ENCODE measurements at regions not wholly inside any gene's neighbourhood (a gene's known extent, or its start where the extent isn't known, plus 50 kb on each side); places are given as distances from the start of the nearest gene placed in this dataset.

DNA sequence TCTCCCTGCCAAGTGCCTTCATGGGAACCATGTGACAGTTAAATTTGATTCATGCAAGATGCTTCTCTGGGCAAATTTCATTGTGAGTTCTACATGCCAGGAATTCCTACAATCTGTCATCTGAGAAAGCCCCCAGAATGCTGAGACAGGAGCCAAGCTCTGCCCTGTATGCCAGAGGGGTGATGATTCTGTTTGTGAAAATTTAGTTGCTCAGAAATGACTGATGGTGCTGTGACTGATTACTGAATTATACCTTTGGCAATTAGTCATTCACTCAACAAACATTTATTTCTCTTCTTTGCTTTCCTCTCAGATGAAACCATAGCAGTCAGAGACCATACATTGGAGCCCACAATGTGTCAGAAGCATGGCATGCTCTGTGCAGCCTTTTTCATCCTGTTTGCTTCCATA, 69.0 kb upstream of the ZBED5 start:
- Mint-ChIP-seq H3K27ac (ENCODE audit: unreplicated experiment) (no peak overlapping the region), H3K36me3 (ENCODE audit: unreplicated experiment) (no peaks in the 10 kb centered on the region), H3K4me3 (ENCODE audit: unreplicated experiment) (no peak overlapping the region), H3K9me3 (ENCODE audit: unreplicated experiment) (no peaks in the 10 kb centered on the region), H3K4me1 (ENCODE audit: unreplicated experiment) (peaks cover 31% of the 10 kb centered on the region), H3K27me3 (ENCODE audit: unreplicated experiment) (no peaks in the 10 kb centered on the region)
- TF ChIP-seq, protein P1, sequence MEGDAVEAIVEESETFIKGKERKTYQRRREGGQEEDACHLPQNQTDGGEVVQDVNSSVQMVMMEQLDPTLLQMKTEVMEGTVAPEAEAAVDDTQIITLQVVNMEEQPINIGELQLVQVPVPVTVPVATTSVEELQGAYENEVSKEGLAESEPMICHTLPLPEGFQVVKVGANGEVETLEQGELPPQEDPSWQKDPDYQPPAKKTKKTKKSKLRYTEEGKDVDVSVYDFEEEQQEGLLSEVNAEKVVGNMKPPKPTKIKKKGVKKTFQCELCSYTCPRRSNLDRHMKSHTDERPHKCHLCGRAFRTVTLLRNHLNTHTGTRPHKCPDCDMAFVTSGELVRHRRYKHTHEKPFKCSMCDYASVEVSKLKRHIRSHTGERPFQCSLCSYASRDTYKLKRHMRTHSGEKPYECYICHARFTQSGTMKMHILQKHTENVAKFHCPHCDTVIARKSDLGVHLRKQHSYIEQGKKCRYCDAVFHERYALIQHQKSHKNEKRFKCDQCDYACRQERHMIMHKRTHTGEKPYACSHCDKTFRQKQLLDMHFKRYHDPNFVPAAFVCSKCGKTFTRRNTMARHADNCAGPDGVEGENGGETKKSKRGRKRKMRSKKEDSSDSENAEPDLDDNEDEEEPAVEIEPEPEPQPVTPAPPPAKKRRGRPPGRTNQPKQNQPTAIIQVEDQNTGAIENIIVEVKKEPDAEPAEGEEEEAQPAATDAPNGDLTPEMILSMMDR (IDR thresholded peaks at IDR 0.05): no peak
- DNase-seq (ENCODE audit: extremely low spot score, unreplicated experiment): no peak

DNA sequence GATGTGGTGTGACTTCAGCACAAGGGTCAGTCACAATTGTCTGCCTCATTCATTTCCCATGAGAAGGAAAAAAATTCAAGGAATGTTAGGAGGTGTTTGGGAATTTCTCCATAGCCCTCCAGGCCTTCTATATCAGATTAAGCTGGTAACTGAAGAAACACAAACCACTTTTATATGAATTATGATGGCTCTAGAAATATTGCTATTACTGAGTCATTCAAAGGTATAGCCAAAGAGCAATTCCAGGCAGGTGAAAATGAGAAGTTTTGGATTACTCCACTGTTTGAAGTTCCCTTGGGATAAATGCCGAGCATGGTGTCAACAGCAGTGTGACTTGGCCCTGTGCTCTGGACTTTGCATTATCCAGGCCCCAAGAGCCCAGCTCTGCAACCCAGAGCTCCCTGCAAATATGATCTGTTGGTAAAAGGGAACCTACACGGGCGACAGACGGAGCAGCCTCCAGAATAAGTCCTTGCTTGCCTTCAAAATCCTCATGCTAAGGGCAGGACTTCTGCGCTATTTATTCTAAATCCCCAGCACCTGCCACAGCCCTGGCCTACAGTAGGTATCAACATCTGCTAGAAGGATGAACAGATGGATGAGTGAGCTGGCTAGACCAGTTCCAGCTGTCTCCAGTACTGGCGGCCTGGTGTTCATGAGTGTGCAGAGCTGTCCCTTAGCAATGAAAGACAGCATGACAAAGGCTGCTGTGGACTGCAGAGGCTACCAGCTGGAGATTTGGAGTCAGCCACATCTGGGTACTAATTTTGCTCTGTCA, 67.5 kb upstream of the ZBED5 start:
- Mint-ChIP-seq H3K27ac (ENCODE audit: unreplicated experiment) (no peak overlapping the region), H3K4me1 (ENCODE audit: unreplicated experiment) (peaks cover 25% of the 10 kb centered on the region), H3K36me3 (ENCODE audit: unreplicated experiment) (no peaks in the 10 kb centered on the region), H3K4me3 (ENCODE audit: unreplicated experiment) (no peak overlapping the region), H3K27me3 (ENCODE audit: unreplicated experiment) (no peaks in the 10 kb centered on the region), H3K9me3 (ENCODE audit: unreplicated experiment) (no peaks in the 10 kb centered on the region)
- TF ChIP-seq, protein P1 (IDR thresholded peaks at IDR 0.05): no peak
- no peak for DNase-seq (ENCODE audit: extremely low spot score, unreplicated experiment)

DNA sequence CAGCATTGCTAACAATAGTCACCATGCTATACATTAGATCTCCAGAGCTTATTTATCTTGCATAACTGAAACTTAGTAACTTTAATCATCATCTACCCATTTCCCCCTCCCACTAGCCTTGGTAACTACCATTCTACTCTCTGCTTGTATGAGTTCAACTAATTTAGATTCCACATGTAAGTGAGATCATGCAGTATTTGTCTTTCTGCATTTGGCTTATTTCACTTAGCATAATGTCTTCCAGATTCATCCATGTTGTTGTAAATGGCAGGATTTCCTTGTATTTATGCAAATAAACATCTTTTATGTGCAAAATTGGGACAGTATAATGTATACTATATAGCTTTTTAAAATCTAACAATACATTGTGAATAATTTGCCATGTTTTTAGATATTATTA, 66.0 kb upstream of the ZBED5 start:
- TF ChIP-seq, protein P1 (IDR thresholded peaks at IDR 0.05): no peak
- Mint-ChIP-seq H3K27me3 (ENCODE audit: unreplicated experiment) (no peaks in the 10 kb centered on the region), H3K4me3 (ENCODE audit: unreplicated experiment) (no peak overlapping the region), H3K27ac (ENCODE audit: unreplicated experiment) (no peak overlapping the region), H3K4me1 (ENCODE audit: unreplicated experiment) (peaks cover 22% of the 10 kb centered on the region), H3K36me3 (ENCODE audit: unreplicated experiment) (no peaks in the 10 kb centered on the region), H3K9me3 (ENCODE audit: unreplicated experiment) (no peaks in the 10 kb centered on the region)
- no peak for DNase-seq (ENCODE audit: extremely low spot score, unreplicated experiment)

DNA sequence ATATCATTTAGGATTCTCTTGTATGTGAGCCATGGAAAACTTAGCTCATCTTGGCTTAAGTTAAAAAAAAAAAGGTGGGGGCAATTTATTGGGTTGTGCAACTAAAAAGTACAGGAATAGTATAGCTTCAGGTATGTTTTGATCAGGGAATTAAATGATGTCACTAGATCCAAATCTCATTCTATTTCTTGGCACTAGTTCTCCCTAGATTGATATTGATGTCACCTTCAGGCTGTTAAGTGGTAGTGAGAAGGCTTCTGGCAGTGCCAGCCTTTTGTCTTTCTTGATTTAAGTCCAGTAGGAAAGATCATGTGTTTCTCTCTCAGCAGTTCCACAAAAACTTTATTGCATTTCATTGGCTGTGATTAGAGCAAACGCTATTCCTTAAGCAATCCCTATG, 65.0 kb upstream of the ZBED5 start:
- Mint-ChIP-seq H3K9me3 (ENCODE audit: unreplicated experiment) (peaks cover 6% of the 10 kb centered on the region), H3K27ac (ENCODE audit: unreplicated experiment) (no peak overlapping the region), H3K27me3 (ENCODE audit: unreplicated experiment) (no peaks in the 10 kb centered on the region), H3K36me3 (ENCODE audit: unreplicated experiment) (no peaks in the 10 kb centered on the region), H3K4me1 (ENCODE audit: unreplicated experiment) (peaks cover 22% of the 10 kb centered on the region), H3K4me3 (ENCODE audit: unreplicated experiment) (no peak overlapping the region)
- TF ChIP-seq, protein P1 (IDR thresholded peaks at IDR 0.05): no peak
- DNase-seq (ENCODE audit: extremely low spot score, unreplicated experiment): no peak

DNA sequence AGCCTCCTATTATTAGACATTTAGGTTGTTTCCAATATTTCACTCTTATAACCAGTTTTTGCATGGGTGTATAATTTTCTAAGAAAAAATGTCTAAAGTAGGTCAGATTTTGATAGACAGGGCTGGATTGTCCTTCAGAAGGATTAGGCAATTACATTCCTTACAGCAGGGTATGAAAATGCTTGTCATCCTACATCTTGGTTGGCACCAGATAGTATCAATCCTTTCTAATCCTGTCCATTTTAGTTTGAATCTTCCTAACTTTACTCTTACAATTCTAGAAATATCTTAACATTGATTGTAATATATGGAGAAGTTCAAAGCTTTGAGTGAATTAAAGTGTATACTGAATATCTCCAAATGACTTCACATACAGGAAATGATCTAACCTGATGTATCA, 63.0 kb upstream of the ZBED5 start:
- Mint-ChIP-seq H3K27me3 (ENCODE audit: unreplicated experiment) (no peaks in the 10 kb centered on the region), H3K27ac (ENCODE audit: unreplicated experiment) (no peak overlapping the region)

More for the DNA sequence above, 63.0 kb upstream of the ZBED5 start:
- no peak for DNase-seq (ENCODE audit: extremely low spot score, unreplicated experiment)
- H3K9me3 Mint-ChIP-seq (ENCODE audit: unreplicated experiment): peaks cover 6% of the 10 kb centered on the region
- TF ChIP-seq, protein P1 (IDR thresholded peaks at IDR 0.05): no peak
- H3K4me3 Mint-ChIP-seq (ENCODE audit: unreplicated experiment): no peak overlapping the region
- no peaks in the 10 kb centered on the region for H3K36me3 Mint-ChIP-seq (ENCODE audit: unreplicated experiment)
- peaks cover 7% of the 10 kb centered on the region for H3K4me1 Mint-ChIP-seq (ENCODE audit: unreplicated experiment)

Data from osteocyte (in vitro differentiated cells).